ENCODE measurements at regions not wholly inside any gene's neighbourhood (a gene's known extent, or its start where the extent isn't known, plus 50 kb on each side); places are given as distances from the start of the nearest gene placed in this dataset.
"Not testable (repeated sequence)": the region's sequence is repeated elsewhere in the genome, so short reads cannot be mapped to it uniquely, and the experiment has no call there.

GRCh38 chr15:45810201-45810600 lies 175.4 kb downstream of the SQOR start:
- DNase-seq (ENCODE audit: low read depth), result no peak

- DNase-seq (ENCODE audit: low read depth), result no peak
These were observed 177.4 kb downstream of the SQOR start for GRCh38 chr15:45812200-45812599.

- DNase-seq (ENCODE audit: low read depth), result not testable (repeated sequence)
These were observed 182.7 kb downstream of the SQOR start for GRCh38 chr15:45817578-45817977.

GRCh38 chr15:45821390-45821789 lies 186.6 kb downstream of the SQOR start:
- DNase-seq (ENCODE audit: low read depth), result no peak

- not testable (repeated sequence) for DNase-seq (ENCODE audit: low read depth)
These were observed 188.1 kb downstream of the SQOR start for GRCh38 chr15:45822968-45823367.

GRCh38 chr15:45827275-45827674 lies 192.4 kb downstream of the SQOR start:
- DNase-seq (ENCODE audit: low read depth), result no peak

- DNase-seq (ENCODE audit: low read depth), result no peak
These were observed 192.9 kb downstream of the SQOR start for GRCh38 chr15:45827766-45828165.

- DNase-seq (ENCODE audit: low read depth), result no peak
These were observed 194.7 kb downstream of the SQOR start for GRCh38 chr15:45829336-45830153.

- DNase-seq (ENCODE audit: low read depth), result no peak
These were observed 197.0 kb downstream of the SQOR start for GRCh38 chr15:45831787-45832186.

- DNase-seq (ENCODE audit: low read depth), result no peak
These were observed 199.8 kb downstream of the SQOR start for GRCh38 chr15:45834622-45835021.

- DNase-seq (ENCODE audit: low read depth), result no peak
These were observed 207.3 kb downstream of the SQOR start for GRCh38 chr15:45842151-45842550.

GRCh38 chr15:45847645-45848044 lies 212.8 kb downstream of the SQOR start:
- no peak for DNase-seq (ENCODE audit: low read depth)

GRCh38 chr15:45849136-45849535 lies 214.3 kb downstream of the SQOR start:
- DNase-seq (ENCODE audit: low read depth), result no peak

GRCh38 chr15:45854455-45855202 lies 219.8 kb downstream of the SQOR start:
- no peak for DNase-seq (ENCODE audit: low read depth)

- no peak for DNase-seq (ENCODE audit: low read depth)
These were observed 220.5 kb downstream of the SQOR start for GRCh38 chr15:45855210-45855906.

GRCh38 chr15:45855907-45856579 lies 221.2 kb downstream of the SQOR start:
- DNase-seq (ENCODE audit: low read depth), result no peak

GRCh38 chr15:45857291-45857690 lies 222.5 kb downstream of the SQOR start:
- DNase-seq (ENCODE audit: low read depth), result no peak

GRCh38 chr15:45858491-45858890 lies 223.7 kb downstream of the SQOR start:
- no peak for DNase-seq (ENCODE audit: low read depth)

- DNase-seq (ENCODE audit: low read depth), result no peak
These were observed 227.2 kb downstream of the SQOR start for GRCh38 chr15:45862034-45862433.

- DNase-seq (ENCODE audit: low read depth), result no peak
These were observed 229.2 kb downstream of the SQOR start for GRCh38 chr15:45863881-45864580.

GRCh38 chr15:45866616-45867015 lies 231.8 kb downstream of the SQOR start:
- DNase-seq (ENCODE audit: low read depth), result no peak
